GM12878 (cell line): ENCODE measurements at regions not wholly inside any gene's neighbourhood (a gene's known extent, or its start where the extent isn't known, plus 50 kb on each side); places are given as distances from the start of the nearest gene placed in this dataset.

ENCODE experiments used
- ATAC-seq: fragments of 200-7000 bp; cut with Tn5 transposase; 3 replicates; pipeline ENCODE4 v1.9.1; 2020; ENCODE audit warnings: mild to moderate bottlenecking, moderate library complexity
- BruUV-seq: library from RNA; stranded (reverse); fragments of 400-500 nt; replicated peaks from 2 replicates; lab custom pipeline; 2021; lab: Mats Ljungman, UMichigan
- CTCF ChIA-PET: fragments of 300-600 bp; sonication (Branson Sonifier 250); formaldehyde crosslinking; extraction: SDS; loops from one replicate; lab custom pipeline; 2021; ENCODE audit warnings: inconsistent platforms; lab: Yijun Ruan, JAX
- POLR2A ChIA-PET: fragments of 350-600 bp; formaldehyde crosslinking; extraction: SDS; loops from one replicate; lab custom pipeline; 2021; ENCODE audit warnings: inconsistent platforms; lab: Charles Lee
- RAD21 ChIA-PET: fragments of 300-600 bp; sonication (Branson Sonifier 250); formaldehyde crosslinking; loops from one replicate; lab custom pipeline; 2023; ENCODE audit warnings: antibody characterized with exemption; ENCODE audit not compliant: unreplicated experiment; lab: Charles Lee
- SMC1A ChIA-PET: fragments of 300-600 bp; sonication (Branson Sonifier 250); formaldehyde crosslinking; loops from one replicate; lab custom pipeline; 2023; ENCODE audit not compliant: unreplicated experiment, uncharacterized antibody; lab: Charles Lee
- DNase-seq: peaks from one replicate; pipeline ENCODE4 v3.0.0-alpha.2; 2011; ENCODE audit warnings: low read depth, low spot score
- FAIRE-seq: peaks from 3 replicates; lab custom pipeline; 2011; peaks lifted over from hg19 to GRCh38; lab: Jason Lieb, UNC
- H2AFZ ChIP-seq: 2 replicates; pipeline ENCODE4 v1.6.0; 2011; ENCODE audit warnings: low read depth, low read length, control low read depth; ENCODE audit not compliant: control insufficient read depth
- H3K27ac ChIP-seq: 2 replicates; pipeline ENCODE4 v1.5.1; 2011; ENCODE audit warnings: control low read depth; ENCODE audit not compliant: control insufficient read depth, insufficient read depth
- H3K27me3 ChIP-seq, 2 experiments: replicated peaks in 1 of 2; 2 replicates each; pipeline versions ENCODE4 v1.6.0 to v1.6.1; 2011; ENCODE audit warnings: low read length in 1 of 2; ENCODE audit not compliant: control insufficient read depth in 2 of 2, insufficient read depth in 2 of 2
- H3K36me3 ChIP-seq, 2 experiments: 2 replicates each; pipeline ENCODE4 v1.5.1; 2011; ENCODE audit warnings: low read length in 1 of 2; ENCODE audit not compliant: control insufficient read depth in 2 of 2, insufficient read depth in 2 of 2
- H3K4me1 ChIP-seq: 2 replicates; pipeline ENCODE4 v1.6.1; 2011; ENCODE audit warnings: mild to moderate bottlenecking, low read length, moderate library complexity, mixed read lengths; ENCODE audit not compliant: control insufficient read depth, insufficient read depth
- H3K4me2 ChIP-seq: 2 replicates; pipeline ENCODE4 v1.6.0; 2011; ENCODE audit warnings: control low read depth; ENCODE audit not compliant: control insufficient read depth, insufficient read depth
- H3K4me3 ChIP-seq: fragments of 200-600 bp; sonication (generic); 2 replicates; pipeline ENCODE4 v1.5.1; 2016
- H3K79me2 ChIP-seq: 2 replicates; pipeline ENCODE4 v1.6.0; 2011; ENCODE audit warnings: low read length; ENCODE audit not compliant: control insufficient read depth, insufficient read depth
- H3K9ac ChIP-seq: 2 replicates; pipeline ENCODE4 v1.8.0; 2011; ENCODE audit warnings: low read length, control low read depth, mixed read lengths; ENCODE audit not compliant: control insufficient read depth, insufficient read depth
- H3K9me3 ChIP-seq: replicated peaks from 3 replicates; pipeline ENCODE4 v1.5.1; 2011; ENCODE audit warnings: mild to moderate bottlenecking, low read length; ENCODE audit not compliant: control insufficient read depth, insufficient read depth
- H4K20me1 ChIP-seq: 2 replicates; pipeline ENCODE4 v1.6.0; 2011; ENCODE audit not compliant: control insufficient read depth, insufficient read depth
- BCLAF1 ChIP-seq: fragments of 450-650 bp; IDR thresholded peaks from 2 replicates; pipeline ENCODE4 v1.6.1; 2017; ENCODE audit warnings: antibody characterized with exemption, mild to moderate bottlenecking, moderate library complexity
- CBX3 ChIP-seq: fragments of 200-600 bp; sonication (generic); IDR thresholded peaks from 2 replicates; pipeline ENCODE4 v1.6.1; 2016; ENCODE audit warnings: low read depth, borderline replicate concordance
- CEBPZ ChIP-seq: fragments of 150-350 bp; IDR thresholded peaks from 2 replicates; pipeline ENCODE4 v1.6.1; 2016; ENCODE audit warnings: low read depth, low read length
- DPF2 ChIP-seq: fragments of 450-650 bp; IDR thresholded peaks from 2 replicates; pipeline ENCODE4 v1.6.1; 2017; ENCODE audit warnings: mild to moderate bottlenecking
- KDM1A ChIP-seq: fragments of 200-600 bp; sonication (generic); IDR thresholded peaks from 2 replicates; pipeline ENCODE4 v1.6.1; 2016; ENCODE audit warnings: borderline replicate concordance
- NFYB ChIP-seq: IDR thresholded peaks from 2 replicates; pipeline ENCODE4 v1.6.1; 2011; ENCODE audit warnings: low read depth, mild to moderate bottlenecking, low read length, improper control_type of control experiment, moderate library complexity; ENCODE audit not compliant: insufficient read depth
- PKNOX1 ChIP-seq: fragments of 450-650 bp; IDR thresholded peaks from 2 replicates; pipeline ENCODE4 v1.6.1; 2016; ENCODE audit warnings: mild to moderate bottlenecking
- SKIL ChIP-seq: fragments of 450-650 bp; IDR thresholded peaks from 2 replicates; pipeline ENCODE4 v1.6.1; 2017; ENCODE audit warnings: mild to moderate bottlenecking, low read depth, inconsistent platforms; ENCODE audit not compliant: poor library complexity, severe bottlenecking
- SRF ChIP-seq, 2 experiments: IDR thresholded peaks; 2 replicates each; pipeline ENCODE4 v1.6.1; 2011; ENCODE audit warnings: low read depth in 2 of 2, low read length in 2 of 2, mild to moderate bottlenecking in 1 of 2, moderate library complexity in 1 of 2
- STAT1 ChIP-seq: fragments of 450-650 bp; conservative IDR thresholded peaks from 2 replicates; pipeline ENCODE4 v1.6.1; 2014; ENCODE audit warnings: antibody characterized with exemption, mild to moderate bottlenecking
- ZSCAN29 ChIP-seq: fragments of 450-650 bp; IDR thresholded peaks from 2 replicates; pipeline ENCODE4 v1.6.1; 2017; ENCODE audit warnings: mild to moderate bottlenecking, moderate library complexity
- WGBS: methylation state at CpG from one replicate; pipeline ENCODE4 v1.1.6; 2016; ENCODE audit warnings: low lambda C conversion rate; ENCODE audit not compliant: insufficient replicate concordance, insufficient coverage; ENCODE audit errors: missing lambda C conversion rate; 5-methylcytosine and 5-hydroxymethylcytosine counted together
- in situ Hi-C: fragments of 300-500 bp; cut with MboI; formaldehyde crosslinking; loops from 9 replicates; pipeline ENCODE4 v1.14.3; 2018; ENCODE audit warnings: mixed read lengths
- intact Hi-C: fragments of 100-400 bp; cut with micrococcal nuclease; formaldehyde crosslinking; loops from one replicate; pipeline ENCODE4 v1.14.2; 2022; ENCODE audit not compliant: unreplicated experiment

- ATAC-seq (no peak), DNase-seq (no peak), FAIRE-seq (no peak)
- H3K9me3 ChIP-seq = no peaks in the 10 kb centered on the region; the same call in 2 of the 3 replicates
- intact Hi-C loops (no loop called here), in situ Hi-C loops (no loop called here)
- peaks cover 14% of the 10 kb centered on the region for H3K4me1 ChIP-seq
- CTCF ChIA-PET = no interaction called here
- POLR2A ChIA-PET = no interaction called here
- H3K4me3 ChIP-seq = no peak overlapping the region
- H4K20me1 ChIP-seq = no peaks in the 10 kb centered on the region
- H3K4me2 ChIP-seq = no peak overlapping the region
- H3K9ac ChIP-seq = no peak overlapping the region
- no peak overlapping the region for H3K27ac ChIP-seq
- H2AFZ ChIP-seq = no peak overlapping the region
- no peak for TF ChIP-seq ZSCAN29
- no peak for TF ChIP-seq BCLAF1
- TF ChIP-seq SRF (IDR thresholded peaks at IDR 0.05; ENCODE audit: low read depth in 2 of 2, low read length in 2 of 2) = no peak
- no peak for TF ChIP-seq DPF2
- no peak for TF ChIP-seq SKIL
- no peak for TF ChIP-seq STAT1
- no peak for TF ChIP-seq KDM1A
- no peak for TF ChIP-seq NFYB
- no peak for TF ChIP-seq PKNOX1
- TF ChIP-seq CEBPZ = no peak
- TF ChIP-seq CBX3 = no peak
- no peaks in the 10 kb centered on the region; a peak in 1 of 4 replicates for H3K27me3 ChIP-seq
- BruUV-seq = no TSS peak
- no peaks in the 10 kb centered on the region for H3K36me3 ChIP-seq
- SMC1A ChIA-PET = interaction anchor here (0.6 kb wide), 1 partner anchor 23 kb away, joined by 3 read pairs; no protein-coding TSS in a partner anchor
- no peaks in the 10 kb centered on the region for H3K79me2 ChIP-seq
- WGBS = 82% methylated on average over 6 of the region's 6 CpGs
- RAD21 ChIA-PET = no interaction called here
Observed at GRCh38 chr9:20244271-20244670, 378.0 kb downstream of the MLLT3 start.
